GM19324 (cell line): ENCODE measurements at regions not wholly inside any gene's neighbourhood (a gene's known extent, or its start where the extent isn't known, plus 50 kb on each side); places are given as distances from the start of the nearest gene placed in this dataset.

Experiments
- ATAC-seq: cut with Tn5 transposase; IDR thresholded peaks from one replicate; pipeline ENCODE4 v1.9.1; 2021; ENCODE audit warnings: mild to moderate bottlenecking, moderate library complexity; ENCODE audit not compliant: unreplicated experiment, low FRiP score

GRCh38 chr6:139429580-139430145, 55.2 kb upstream of the CITED2 start:
- ATAC-seq: no peak

GRCh38 chr6:139427199-139427598, 52.8 kb upstream of the CITED2 start:
- no peak for ATAC-seq

- ATAC-seq: no peak
These were observed 52.3 kb upstream of the CITED2 start for GRCh38 chr6:139426795-139427194.

GRCh38 chr6:139425780-139426179, 51.3 kb upstream of the CITED2 start:
- ATAC-seq: no peak

GRCh38 chr6:139423971-139424667, 49.7 kb upstream of the CITED2 start:
- no peak for ATAC-seq
